Esophagus muscularis mucosa (tissue), 4 donors: ENCODE measurements at regions not wholly inside any gene's neighbourhood (a gene's known extent, or its start where the extent isn't known, plus 50 kb on each side); places are given as distances from the start of the nearest gene placed in this dataset.
A peak's percentile ranks its signal among the peaks of the same experiment; 100 is the strongest.

Source experiments
- DNase-seq: peaks from one replicate; pipeline ENCODE4 v3.0.0-alpha.2; 2017; ENCODE audit errors: extremely low spot score
- H3K27ac ChIP-seq, 4 donors: fragments of 200-600 bp; sonication (generic); replicated peaks in 1 of 4; 1 replicate in 3 of 4; 2 replicates in 1 of 4; pipeline ENCODE4 v1.5.1; 2016 to 2019; ENCODE audit warnings: mild to moderate bottlenecking in 1 of 4
- H3K27me3 ChIP-seq, 4 donors: fragments of 200-600 bp; sonication (generic); one replicate each; pipeline versions ENCODE4 v1.5.1 to v1.6.0; 2016 to 2019
- H3K36me3 ChIP-seq, 4 donors: fragments of 200-600 bp; sonication (generic); one replicate each; pipeline ENCODE4 v1.5.1; 2016 to 2019
- H3K4me1 ChIP-seq, 4 donors: fragments of 200-600 bp; sonication (generic); one replicate each; pipeline ENCODE4 v1.5.1; 2016 to 2019
- H3K4me3 ChIP-seq, 4 donors: fragments of 200-600 bp; sonication (generic); 1 replicate in 2 of 4; 2 replicates in 2 of 4; pipeline ENCODE4 v1.5.1; 2016 to 2019; ENCODE audit warnings: mild to moderate bottlenecking in 4 of 4, moderate library complexity in 1 of 4
- H3K9me3 ChIP-seq, 4 donors: fragments of 200-600 bp; sonication (generic); 1 replicate in 3 of 4; 2 replicates in 1 of 4; pipeline ENCODE4 v1.5.1; 2016 to 2019
- EP300 ChIP-seq: sonication (generic); formaldehyde crosslinking; IDR thresholded peaks from one replicate; pipeline ENCODE4 v1.6.1; 2017; ENCODE audit warnings: antibody characterized with exemption
- POLR2A ChIP-seq: fragments of 450-650 bp; IDR thresholded peaks from one replicate; pipeline ENCODE4 v1.6.1; 2017; ENCODE audit warnings: antibody characterized with exemption, moderate library complexity, mild to moderate bottlenecking, low read depth
- POLR2AphosphoS5 ChIP-seq, 2 donors: sonication (generic); formaldehyde crosslinking; IDR thresholded peaks; one replicate each; pipeline ENCODE4 v1.6.1; 2017; ENCODE audit warnings: antibody characterized with exemption in 2 of 2
- WGBS: methylation state at CpG from one replicate; pipeline ENCODE4 v1.1.5; 2018; 5-methylcytosine and 5-hydroxymethylcytosine counted together
- intact Hi-C: fragments of 100-400 bp; cut with DNase I; formaldehyde crosslinking; loops from one replicate; pipeline ENCODE4 v1.15.1; 2023
- TF ChIP-seq, protein P1 (sequence below), 3 experiments: fragments of 200-600 bp in 2 of 3; fragments of 450-650 bp in 1 of 3; sonication (generic) in 2 of 3; IDR thresholded peaks; one replicate each; pipeline ENCODE4 v1.5.1; 2017 to 2019; ENCODE audit warnings: antibody characterized with exemption in 3 of 3, mild to moderate bottlenecking in 2 of 3, moderate library complexity in 1 of 3

DNA sequence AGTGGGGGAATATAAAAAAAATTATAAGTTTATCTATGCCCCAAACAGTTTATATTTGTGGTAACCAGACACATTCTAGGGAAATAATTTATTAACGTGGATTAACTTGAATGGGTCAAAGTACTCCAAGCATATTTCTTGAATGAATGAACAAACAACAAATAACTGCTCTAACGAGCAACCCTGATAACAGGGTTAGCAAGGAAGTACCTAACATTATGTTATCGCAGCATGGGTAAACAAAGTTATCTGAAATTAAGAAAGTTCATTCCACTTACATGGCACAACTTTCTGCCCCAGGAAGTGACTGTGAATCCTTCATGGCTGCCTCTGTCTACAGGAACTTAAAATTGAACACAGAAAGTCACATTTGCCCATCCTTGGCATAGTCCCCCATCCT, 812.9 kb upstream of the ACVR2A start:
- TF ChIP-seq POLR2AphosphoS5 (IDR thresholded peaks at IDR 0.05) (no peak), EP300 (no peak), POLR2A (no peak)
- TF ChIP-seq, protein P1, sequence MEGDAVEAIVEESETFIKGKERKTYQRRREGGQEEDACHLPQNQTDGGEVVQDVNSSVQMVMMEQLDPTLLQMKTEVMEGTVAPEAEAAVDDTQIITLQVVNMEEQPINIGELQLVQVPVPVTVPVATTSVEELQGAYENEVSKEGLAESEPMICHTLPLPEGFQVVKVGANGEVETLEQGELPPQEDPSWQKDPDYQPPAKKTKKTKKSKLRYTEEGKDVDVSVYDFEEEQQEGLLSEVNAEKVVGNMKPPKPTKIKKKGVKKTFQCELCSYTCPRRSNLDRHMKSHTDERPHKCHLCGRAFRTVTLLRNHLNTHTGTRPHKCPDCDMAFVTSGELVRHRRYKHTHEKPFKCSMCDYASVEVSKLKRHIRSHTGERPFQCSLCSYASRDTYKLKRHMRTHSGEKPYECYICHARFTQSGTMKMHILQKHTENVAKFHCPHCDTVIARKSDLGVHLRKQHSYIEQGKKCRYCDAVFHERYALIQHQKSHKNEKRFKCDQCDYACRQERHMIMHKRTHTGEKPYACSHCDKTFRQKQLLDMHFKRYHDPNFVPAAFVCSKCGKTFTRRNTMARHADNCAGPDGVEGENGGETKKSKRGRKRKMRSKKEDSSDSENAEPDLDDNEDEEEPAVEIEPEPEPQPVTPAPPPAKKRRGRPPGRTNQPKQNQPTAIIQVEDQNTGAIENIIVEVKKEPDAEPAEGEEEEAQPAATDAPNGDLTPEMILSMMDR (IDR thresholded peaks at IDR 0.05), result no peak
- WGBS, result 66% methylated on average over 3 of the region's 3 CpGs
- H3K27ac ChIP-seq, result peak overlapping the region; percentile 41 to 71 (median 60)

DNA sequence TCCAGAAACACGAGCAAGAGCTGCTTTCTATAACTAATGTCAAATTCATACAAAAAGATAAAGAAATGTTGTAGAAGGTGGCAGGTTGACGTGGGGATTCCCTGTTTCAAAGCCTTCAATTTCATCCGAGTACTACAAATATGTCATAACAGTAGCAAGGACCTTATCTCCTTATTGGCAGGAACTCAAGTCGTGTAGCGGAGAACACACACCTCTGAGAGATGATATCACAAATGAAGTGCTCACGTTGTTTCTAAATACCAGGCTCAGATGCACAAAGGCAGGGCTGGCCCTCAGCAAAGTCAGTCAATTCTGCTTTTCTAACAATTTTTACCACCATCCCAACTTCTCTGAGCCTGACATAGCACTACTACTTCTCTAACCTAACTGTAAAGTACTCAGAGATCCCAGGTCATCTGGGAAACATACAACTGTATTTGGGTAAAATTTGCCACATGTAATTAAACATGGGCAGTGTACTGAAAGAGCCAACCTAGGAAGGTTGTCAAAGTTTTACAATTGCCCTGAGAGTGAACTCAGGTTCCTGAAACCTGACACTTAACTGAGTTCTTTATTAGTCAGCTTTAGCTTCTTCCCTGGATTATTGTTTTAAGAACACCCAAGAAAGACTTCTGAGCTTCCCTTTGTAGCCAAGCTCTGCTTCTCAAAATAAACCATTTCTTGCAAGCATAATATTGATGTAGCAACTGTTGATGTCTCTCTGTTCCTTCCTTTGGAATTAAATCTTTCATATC, 813.7 kb upstream of the ACVR2A start:
- H3K27ac ChIP-seq, result peak overlapping the region; percentile 41 to 71 (median 64)
- H3K27me3 ChIP-seq, result no peaks in the 10 kb centered on the region
- TF ChIP-seq EP300 (no peak), POLR2AphosphoS5 (IDR thresholded peaks at IDR 0.05) (no peak), POLR2A (no peak)
- TF ChIP-seq, protein P1 (IDR thresholded peaks at IDR 0.05), result no peak
- H3K4me3 ChIP-seq, result no peak overlapping the region
- no peaks in the 10 kb centered on the region for H3K36me3 ChIP-seq
- DNase-seq, result no peak
- 51% methylated on average over 6 of the region's 6 CpGs for WGBS
- intact Hi-C loops, result no loop called here
- peaks cover 0 to 48% (median 44%) of the 10 kb centered on the region in 4 donors for H3K4me1 ChIP-seq
- H3K9me3 ChIP-seq, result no peaks in the 10 kb centered on the region

More for the DNA sequence above, 812.9 kb upstream of the ACVR2A start:
- intact Hi-C loops, result no loop called here
- Histone ChIP-seq H3K9me3 (no peaks in the 10 kb centered on the region), H3K4me3 (no peak overlapping the region), H3K4me1 (peaks cover 0 to 40% (median 36%) of the 10 kb centered on the region in 4 donors), H3K36me3 (no peaks in the 10 kb centered on the region), H3K27me3 (no peaks in the 10 kb centered on the region)
- DNase-seq, result no peak

DNA sequence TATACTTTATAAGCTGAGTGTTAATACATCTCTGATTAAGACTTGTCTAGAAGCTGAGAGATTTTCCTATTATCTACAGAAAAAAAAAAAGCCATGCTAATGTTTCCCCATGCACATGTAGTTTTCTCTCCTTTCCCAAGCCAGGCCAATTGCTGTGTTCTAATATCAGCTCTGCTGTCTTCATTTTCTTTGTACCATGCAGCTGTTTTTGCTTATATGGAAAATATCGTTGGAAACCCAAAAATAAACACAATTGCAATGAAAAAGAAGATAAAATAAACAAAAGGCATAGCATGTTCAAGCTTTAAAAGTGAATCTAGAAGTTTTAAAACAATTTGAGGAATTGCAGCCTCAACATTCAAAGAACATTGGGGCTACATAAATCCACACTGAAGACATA, 817.4 kb upstream of the ACVR2A start:
- Histone ChIP-seq H3K4me1 (peaks cover 0 to 59% (median 55%) of the 10 kb centered on the region in 4 donors), H3K9me3 (peaks cover 0 to 11% (median 6%) of the 10 kb centered on the region in 4 donors), H3K4me3 (no peak overlapping the region), H3K27ac (no peak overlapping the region), H3K27me3 (no peaks in the 10 kb centered on the region), H3K36me3 (no peaks in the 10 kb centered on the region)
- no peak for DNase-seq
- WGBS, result 18% methylated on average over 1 of the region's 1 CpG
- intact Hi-C loops, result loop anchor here (10.0 kb wide), 1 partner anchor 93 kb away; no protein-coding TSS in a partner anchor
- TF ChIP-seq POLR2AphosphoS5 (IDR thresholded peaks at IDR 0.05) (no peak), EP300 (no peak), POLR2A (no peak)
- TF ChIP-seq, protein P1 (IDR thresholded peaks at IDR 0.05), result no peak

DNA sequence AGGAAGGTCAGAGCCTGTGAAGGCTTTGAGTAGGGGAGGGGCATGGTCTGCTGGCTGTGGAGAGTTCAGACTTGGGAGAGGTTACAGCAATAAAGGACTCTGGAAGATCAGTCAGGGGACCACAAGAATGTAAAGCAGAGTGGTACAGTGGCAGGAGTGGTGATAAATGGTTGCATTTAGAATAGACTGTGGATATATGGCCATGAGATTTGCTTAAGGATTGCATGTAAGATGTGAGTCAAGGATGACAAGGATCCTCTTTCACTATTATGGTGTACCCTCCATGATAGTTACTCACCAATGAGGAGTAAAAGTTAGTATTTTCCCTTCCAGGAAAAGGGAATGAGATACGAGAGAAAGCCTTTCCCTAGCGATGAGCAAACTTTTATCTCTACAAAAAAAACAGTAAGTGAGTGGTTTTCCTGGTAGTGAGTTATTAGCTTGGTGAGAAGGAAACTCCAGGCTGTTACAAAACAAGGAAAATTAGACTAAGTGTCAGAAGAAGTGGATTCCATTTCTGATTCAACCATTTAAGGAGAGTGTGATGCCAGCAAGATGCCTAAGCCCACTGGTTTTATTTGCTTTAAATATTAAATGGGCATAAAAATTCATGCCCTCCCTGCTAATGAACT, 818.0 kb upstream of the ACVR2A start:
- Histone ChIP-seq H3K9me3 (peaks cover 0 to 11% (median 7%) of the 10 kb centered on the region in 4 donors), H3K27me3 (no peaks in the 10 kb centered on the region), H3K4me3 (no peak overlapping the region), H3K27ac (peak overlapping the region in 3 of 4 donors; percentile 0 to 44 (median 34)), H3K4me1 (peaks cover 0 to 53% (median 49%) of the 10 kb centered on the region in 4 donors), H3K36me3 (no peaks in the 10 kb centered on the region)
- WGBS, result 60% methylated on average over 2 of the region's 2 CpGs
- TF ChIP-seq EP300 (no peak), POLR2A (no peak), POLR2AphosphoS5 (IDR thresholded peaks at IDR 0.05) (no peak)
- TF ChIP-seq, protein P1 (IDR thresholded peaks at IDR 0.05), result no peak
- no peak for DNase-seq
- intact Hi-C loops, result loop anchor here (10.0 kb wide), 1 partner anchor 92 kb away; no protein-coding TSS in a partner anchor
